A673 (cell line): ENCODE measurements at regions not wholly inside any gene's neighbourhood (a gene's known extent, or its start where the extent isn't known, plus 50 kb on each side); places are given as distances from the start of the nearest gene placed in this dataset.

Experiments used
- EZH2 ChIP-seq: fragments of 200-600 bp; sonication (generic); IDR thresholded peaks from 2 replicates; pipeline ENCODE4 v1.6.1; 2017; ENCODE audit warnings: borderline replicate concordance, low read depth, mild to moderate bottlenecking, mixed read lengths, antibody characterized with exemption, low read length; ENCODE audit not compliant: poor library complexity, severe bottlenecking
- TF ChIP-seq, protein P1 (sequence below): fragments of 300-800, 200-600 bp; sonication (generic); conservative IDR thresholded peaks from 2 replicates; pipeline ENCODE4 v1.5.1; 2017; ENCODE audit warnings: low read depth, mild to moderate bottlenecking, antibody characterized with exemption, low read length, moderate library complexity, mixed read lengths

GRCh38 chr9:81070689-81071088 lies 618.7 kb downstream of the TLE1 start:
- TF ChIP-seq, protein P1, sequence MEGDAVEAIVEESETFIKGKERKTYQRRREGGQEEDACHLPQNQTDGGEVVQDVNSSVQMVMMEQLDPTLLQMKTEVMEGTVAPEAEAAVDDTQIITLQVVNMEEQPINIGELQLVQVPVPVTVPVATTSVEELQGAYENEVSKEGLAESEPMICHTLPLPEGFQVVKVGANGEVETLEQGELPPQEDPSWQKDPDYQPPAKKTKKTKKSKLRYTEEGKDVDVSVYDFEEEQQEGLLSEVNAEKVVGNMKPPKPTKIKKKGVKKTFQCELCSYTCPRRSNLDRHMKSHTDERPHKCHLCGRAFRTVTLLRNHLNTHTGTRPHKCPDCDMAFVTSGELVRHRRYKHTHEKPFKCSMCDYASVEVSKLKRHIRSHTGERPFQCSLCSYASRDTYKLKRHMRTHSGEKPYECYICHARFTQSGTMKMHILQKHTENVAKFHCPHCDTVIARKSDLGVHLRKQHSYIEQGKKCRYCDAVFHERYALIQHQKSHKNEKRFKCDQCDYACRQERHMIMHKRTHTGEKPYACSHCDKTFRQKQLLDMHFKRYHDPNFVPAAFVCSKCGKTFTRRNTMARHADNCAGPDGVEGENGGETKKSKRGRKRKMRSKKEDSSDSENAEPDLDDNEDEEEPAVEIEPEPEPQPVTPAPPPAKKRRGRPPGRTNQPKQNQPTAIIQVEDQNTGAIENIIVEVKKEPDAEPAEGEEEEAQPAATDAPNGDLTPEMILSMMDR, result no peak
- TF ChIP-seq EZH2, result no peak
